ENCODE measurements at regions not wholly inside any gene's neighbourhood (a gene's known extent, or its start where the extent isn't known, plus 50 kb on each side); places are given as distances from the start of the nearest gene placed in this dataset.
"Not testable (repeated sequence)": the region's sequence is repeated elsewhere in the genome, so short reads cannot be mapped to it uniquely, and the experiment has no call there.

DNA sequence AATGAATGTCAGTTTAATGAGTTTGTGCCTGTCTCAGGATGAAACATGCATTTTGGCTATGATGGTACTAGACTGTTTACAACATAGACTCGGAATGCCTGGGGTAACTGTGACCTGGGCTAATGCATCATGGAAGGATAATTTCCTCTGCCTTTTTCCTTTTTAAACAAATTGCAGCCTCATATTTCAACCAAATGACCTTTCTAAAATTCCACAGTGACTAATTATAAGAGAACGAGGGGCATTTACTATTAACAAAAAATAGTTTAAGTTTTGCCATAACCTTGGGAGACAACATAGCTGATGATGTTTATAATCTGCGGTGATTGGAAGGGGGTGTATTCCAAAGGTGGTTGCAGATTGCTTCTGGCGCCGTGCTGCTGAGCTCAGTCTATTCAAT, 1140.5 kb downstream of the GALC start:
- DNase-seq, result no peak

DNA sequence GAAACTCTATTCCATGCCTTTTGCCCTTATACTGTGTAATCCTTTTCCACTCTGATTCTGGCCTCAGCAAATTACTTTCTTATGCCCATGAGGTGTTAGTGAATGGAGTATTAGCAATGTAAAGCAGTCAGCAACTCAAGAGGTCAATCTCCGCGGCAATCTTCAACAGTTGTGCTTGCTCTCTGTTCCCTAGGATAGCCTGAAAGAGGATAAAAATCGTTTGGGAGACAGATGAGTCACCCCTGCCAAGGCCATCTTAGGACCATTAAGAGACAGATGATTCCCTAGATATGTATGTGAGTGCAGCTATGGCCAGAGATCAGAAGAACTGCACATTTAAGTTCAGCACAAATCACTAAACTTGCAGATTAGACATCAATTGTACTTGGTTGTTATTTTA, 1145.8 kb downstream of the GALC start:
- no peak for DNase-seq

DNA sequence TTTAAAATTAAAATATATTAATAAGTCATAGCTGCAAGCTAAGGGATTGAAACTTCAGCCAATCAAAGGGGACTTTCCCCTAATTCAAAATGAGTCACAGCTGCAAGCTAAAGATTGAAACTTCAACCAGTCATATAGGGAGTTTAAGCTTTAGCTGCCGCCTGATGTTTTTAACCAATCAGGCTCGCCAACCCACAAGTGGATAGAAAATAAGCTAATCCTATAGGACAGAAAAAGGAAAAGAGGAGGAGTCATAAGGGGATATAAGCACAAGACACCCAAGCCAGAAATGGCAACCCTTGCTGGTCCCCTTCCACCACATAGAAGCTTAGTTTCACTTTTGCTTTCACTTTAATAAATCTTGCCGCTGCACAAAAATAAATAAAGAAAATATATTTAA, 1154.6 kb downstream of the GALC start:
- no peak for DNase-seq

DNA sequence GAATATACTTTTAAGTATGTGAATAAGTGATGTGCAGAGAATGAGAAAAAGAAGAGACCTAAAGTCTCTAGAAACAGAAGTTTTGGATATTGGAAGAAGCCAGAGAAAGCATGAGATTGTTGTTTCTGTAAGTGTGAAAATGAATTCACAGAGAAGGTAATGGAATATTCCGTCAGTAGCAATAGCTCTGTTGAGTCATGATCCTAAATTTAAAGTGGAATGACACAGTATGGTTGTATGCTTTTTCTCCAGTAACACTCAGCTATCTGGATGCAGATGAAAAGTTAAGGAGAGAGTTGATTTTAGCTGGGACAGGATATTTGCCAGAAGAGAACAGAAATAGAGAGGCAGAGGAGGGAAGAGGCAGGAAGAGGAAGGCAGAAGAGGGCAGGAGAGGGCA, 1166.3 kb downstream of the GALC start:
- DNase-seq, result no peak

DNA sequence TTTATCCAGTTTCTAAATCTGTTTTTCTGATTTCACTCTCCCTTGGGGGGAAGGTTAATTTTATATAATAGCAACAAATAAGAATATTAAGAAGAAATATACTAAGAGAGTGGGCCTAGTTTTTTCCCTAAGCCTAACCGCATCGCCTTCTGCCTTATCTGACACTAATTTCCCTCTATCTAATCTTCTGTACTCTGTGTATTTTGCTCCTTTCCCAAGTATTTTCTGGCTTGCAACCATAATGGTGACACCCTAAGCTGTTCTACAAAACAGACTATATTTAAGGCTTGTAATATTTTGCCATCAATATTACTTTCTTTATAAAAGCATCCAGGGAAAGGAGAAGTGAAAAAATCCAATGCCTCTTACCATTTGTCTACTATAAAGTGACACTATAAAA, 1168.8 kb downstream of the GALC start:
- no peak for DNase-seq

DNA sequence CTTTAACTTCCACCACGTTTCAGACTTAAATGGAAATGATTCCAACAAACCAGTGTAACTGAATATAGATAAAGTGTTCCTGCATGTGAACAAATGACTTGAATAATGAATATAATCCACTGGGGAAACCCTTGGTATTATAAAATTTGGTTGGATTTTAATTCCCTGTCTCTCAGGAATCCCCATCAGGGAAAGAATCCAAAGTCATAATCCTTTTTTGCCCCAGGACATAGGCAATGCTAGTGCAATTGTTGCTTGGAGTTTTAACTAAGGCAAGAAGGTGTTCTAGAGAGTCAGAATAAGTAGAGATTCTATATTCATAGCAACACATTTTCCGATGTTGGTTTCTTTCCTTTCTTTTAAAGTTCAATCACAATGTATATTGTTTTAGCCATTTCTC, 1169.4 kb downstream of the GALC start:
- no peak for DNase-seq

DNA sequence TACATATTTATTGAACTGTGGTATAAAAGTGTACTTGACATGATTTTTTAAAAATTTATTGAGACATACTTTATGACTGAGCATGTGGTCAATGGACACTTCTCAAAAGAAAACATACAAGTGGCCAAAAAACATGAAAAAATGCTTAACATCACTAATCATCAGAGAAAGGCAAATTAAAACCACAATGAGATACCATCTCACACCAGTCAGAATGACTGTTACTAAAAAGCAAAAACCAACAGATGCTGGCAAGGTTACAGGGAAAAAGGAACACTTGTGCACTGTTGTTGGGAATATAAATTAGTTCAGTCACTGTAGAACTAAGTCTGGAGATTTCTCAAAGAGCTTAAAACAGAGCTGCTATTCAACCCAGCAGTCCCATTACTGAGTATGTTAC, 1177.6 kb downstream of the GALC start:
- DNase-seq, result no peak

DNA sequence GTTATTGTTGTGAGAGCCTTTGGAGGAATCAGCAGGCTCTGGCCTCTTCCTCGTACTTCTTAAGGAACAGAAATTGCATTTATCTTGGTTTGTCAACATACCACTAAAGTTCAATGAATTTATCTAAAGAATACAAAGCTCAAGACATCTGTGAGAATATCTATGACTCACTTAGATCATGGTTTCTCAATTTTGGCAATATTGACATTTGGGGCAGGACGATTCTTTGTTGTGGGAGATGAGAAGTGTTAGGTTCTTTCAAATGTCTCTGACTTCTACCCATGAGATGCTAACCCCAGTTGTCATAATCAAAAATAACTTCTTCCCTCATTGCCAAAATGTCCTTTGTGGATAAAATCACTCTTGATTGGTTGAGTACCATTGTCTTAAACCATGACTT, 1190.3 kb downstream of the GALC start:
- no peak for DNase-seq

DNA sequence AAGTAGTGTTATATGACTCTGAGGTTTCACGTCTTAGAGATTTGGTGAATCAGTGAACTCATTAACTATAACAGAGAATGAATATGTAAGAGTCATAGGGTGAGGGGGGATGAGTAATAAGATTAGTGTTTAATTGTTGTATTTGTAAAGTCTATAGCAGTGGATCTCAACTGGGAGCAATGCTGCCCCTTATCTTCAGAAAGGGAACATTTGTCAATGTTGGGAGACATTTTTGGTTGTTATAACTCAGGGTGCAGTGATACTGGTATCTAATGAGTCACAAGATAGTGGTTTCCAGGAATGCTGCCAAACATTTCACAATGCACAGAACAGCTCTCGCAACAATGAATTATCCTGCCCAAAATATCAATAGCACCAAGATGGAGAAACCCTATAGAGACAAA, 1193.7 kb downstream of the GALC start:
- no peak for DNase-seq

DNA sequence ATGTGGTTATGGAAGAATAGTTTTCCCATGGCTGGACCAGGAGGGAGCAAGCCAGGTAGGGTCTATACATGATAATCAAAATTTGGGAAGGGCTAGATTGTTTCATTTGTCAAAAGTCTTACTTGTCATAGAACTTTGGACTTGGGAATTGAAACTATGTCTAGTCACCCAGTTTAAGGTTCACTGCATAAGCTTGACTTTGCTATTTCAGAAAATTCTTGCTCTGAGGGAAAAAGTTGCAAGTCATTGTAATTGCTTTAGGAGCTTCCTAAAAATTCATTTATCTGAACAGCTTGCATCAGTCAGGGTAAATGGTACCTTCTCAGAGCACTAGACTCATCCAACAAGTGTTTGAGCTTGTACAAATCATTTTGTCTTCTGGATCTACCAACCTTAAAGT, 1194.7 kb downstream of the GALC start:
- no peak for DNase-seq

DNA sequence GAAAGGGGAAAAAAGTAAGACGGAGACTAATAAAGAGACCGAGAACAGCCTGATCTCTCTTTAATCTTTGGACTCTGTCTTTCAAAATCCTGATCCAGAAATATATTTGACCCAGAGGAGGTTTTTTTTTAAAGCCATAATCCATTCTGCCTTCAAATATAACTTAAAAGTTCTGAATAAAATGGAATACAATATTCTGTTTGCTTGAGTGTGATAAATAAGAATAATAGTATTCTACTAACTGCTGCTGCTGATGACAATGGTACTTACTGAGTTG, 1196.0 kb downstream of the GALC start:
- no peak for DNase-seq

DNA sequence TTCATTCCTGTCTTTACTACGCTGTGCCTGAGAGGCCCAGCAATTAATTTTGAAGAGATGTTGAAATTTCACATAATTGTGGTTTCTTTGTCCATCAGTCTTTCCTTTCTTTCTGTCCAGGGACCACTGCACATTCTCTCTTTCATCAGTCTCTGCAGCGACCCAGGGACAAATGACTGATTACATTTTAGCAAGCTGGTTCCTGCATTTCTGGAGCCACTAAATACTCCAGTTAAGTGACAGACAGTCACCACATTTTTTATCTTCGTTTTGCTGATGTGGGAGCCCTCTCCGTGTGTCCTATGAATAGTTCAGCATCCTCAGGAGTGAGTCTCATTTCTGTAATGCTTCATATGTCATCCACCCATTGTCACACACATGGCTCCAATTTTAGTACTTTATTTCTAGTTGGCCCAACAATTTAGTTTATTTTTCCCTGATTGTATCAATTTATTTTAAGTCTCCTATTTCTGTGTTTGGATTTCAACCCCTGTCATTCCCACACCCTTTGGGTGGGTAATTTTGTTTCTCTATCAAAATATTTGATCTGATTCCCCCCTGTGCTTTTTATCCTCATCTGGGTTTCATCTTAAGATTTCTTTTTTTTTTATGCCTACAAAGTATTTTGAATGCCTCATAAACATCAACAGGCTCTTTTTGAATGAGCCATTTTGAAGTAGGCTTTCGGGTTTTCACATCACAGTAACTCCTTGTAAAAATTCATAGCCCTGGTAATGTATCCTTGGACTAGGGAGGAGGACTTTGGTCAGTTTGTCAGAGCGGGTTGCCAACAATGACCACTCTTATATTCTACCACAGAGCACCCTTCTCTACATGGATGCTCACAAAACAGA, 1196.5 kb downstream of the GALC start:
- no peak for DNase-seq

DNA sequence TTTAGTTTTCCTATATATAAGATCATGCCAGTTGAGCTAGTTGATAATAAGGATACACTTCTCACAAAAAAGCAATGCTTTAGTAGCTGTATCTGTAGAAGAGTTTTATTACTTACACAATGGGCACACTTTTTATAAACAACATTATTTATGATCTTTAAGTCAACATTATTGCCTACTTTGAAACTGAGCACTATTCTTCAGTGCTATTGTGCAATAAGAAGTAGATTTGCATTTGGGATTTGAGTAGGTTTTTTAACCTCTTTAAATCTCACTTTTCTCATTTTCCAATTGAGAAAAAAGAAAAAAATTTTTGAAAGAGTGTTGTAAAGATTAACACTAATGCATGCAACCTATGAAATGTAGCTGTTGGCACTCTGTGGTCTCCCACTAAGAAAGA, 1198.3 kb downstream of the GALC start:
- DNase-seq, result no peak

DNA sequence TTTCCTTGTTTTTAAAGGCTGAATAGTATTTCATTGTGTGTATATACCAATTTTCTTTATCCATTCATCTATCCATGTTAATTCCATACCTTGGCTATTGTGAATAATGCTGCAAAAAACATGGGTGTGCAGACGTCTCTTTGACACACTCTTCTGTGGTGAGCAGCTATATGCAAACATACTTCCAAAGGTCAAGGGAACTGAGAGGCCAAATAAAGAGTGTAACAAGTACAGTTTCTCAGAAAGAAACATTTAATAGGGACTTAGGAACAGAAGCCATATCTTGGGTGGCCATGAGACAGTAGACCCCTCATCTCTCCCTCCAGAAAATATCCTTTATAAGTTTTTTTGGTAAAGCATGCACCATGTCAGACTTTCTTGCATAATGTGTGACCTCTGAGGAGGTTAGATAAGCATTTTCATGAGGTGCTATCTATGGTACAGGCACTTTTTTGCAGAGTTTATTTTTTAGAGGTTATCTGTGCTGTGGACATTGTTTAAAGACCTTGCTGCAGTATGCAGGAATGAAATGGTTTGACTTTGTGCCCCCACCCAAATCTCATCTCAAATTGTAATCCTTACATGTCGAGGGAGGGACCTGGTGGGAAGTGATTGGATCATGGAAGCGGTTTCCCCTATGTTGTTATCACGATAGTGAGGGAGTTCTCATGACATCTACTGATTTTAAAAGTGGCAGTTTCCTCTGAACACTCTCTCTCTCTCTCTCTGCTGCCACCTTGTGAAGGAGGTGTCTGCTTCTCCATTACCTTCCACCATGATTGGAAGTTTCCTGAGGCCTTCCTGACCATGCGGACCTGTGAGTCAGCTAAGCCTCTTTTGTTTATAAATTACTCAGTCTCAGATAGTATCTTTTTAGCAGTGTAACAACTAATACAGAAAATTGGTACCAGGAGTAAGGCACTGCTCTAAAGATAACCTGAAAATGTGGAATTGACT, 1202.3 kb downstream of the GALC start:
- no peak for DNase-seq

DNA sequence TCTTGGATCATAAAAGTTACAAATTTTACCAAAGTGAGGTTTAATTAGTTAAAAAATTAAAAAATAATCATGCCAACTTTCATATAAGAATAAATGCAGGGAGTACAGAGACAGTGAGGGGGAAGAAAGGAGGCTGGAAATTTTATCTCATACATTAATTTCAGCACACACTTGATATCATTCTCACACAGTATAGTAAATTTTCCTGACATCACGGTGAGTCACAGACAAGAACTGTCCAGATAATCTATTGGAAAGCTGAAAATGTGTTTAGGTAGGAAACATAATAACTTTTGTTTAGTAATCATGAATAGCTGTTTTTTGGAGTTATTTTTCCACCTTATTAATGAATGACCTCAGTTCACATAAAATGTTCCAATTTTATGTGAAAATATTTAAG, 1204.8 kb downstream of the GALC start:
- no peak for DNase-seq

DNA sequence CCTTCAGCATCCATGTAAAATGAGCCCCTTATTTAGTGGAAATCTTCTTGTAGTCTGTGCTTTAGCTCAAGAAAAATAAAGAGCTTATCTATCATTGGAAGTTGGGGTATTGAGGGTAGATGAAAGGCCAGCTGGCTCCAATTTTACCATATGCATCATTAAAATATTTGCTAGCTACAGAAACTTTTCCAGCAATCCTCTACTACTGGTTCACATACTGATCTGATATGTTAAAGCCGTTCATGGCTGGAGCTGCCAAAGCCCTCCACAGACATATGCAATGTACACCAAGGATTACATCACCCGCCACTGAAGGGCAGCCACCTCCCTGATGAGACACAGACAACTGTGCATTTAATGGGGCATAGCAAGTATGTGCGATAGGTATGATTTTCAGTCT, 1205.3 kb downstream of the GALC start:
- peak; percentile 90 for DNase-seq

DNA sequence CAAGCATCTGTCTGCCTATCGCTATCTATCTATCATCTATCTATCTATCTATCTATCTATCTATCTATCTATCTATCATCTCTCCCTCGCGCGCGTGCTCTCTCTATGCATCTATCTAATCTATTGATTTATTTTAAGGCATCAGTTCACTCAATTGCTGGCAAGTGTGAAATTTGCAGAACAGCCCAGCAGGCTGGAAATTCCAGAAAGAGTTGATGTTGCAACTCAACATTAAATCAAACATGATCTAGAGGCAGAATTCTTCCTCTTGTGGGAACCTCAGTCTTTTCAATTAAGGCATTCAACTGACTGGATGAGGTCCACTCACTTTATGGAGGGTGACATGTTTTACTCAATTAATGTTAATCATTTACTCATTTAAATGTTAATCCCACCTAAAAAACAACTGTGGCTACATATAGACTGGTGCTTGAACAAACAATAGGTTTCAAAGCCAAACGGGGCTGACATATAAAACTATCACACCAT, 1210.8 kb downstream of the GALC start:
- DNase-seq, result no peak

DNA sequence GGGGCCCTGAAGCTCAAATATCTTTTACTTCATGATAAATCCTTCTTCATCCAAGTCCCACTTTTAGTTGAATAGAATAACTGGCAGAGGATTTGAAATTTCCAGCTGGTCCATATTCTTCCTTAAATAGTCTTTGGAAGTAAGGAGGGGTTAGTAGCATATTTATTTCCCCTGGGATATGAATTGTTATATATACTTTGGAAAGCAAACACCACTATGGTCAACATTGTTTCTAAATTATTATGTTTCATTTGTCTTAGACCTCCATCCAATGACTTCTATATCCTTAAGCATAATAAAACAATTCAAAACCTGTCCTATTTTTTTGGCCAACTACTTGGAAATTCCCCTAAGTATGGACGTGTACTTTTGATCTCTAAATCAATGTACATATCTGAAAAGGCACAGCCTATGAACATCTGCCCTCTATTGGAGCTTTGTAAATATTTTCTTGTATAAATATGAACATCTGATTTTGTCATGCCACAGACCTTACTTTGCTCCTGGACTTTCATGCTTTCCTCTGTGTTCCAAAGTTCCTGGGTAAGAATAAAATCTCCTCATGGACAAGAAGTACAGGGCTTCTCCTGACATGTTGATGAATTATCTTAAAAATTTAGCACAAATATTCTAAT, 1212.0 kb downstream of the GALC start:
- no peak for DNase-seq

DNA sequence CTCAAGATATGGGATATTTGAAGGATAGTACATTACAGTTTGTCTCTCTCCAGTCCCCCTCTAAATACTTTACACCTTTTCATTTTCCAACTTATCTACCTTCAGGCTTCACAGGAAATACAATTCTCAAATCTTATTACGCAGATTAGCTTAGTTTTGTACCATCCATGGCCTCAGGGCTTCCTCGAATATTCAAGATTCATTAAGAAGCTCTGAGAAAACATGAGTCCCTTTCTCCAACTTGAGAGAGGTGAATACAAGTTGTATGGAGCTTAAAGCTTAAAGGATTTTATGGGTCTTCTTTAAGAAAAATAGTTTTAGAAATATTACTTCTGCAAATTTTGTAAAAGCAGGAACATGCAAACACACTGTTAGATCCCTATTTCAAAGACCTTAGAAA, 1212.5 kb downstream of the GALC start:
- DNase-seq, result no peak

DNA sequence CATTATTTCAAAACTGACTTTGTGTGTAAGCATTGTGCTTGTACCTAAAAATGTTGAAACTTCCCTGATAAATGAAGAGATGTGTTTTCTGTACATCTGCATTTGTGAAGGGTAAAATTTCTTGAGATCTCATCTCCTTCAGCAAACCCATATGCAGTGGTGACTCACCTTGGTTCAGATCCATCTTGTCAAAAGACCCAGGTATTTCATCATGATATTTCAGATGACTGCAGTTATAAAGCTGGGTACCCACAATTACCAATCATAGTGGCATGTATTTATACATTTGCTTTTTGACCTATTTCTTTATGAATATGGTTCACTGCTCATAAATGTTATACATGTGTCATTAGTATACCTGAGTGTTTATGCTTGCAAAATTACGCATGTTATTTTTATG, 1213.6 kb downstream of the GALC start:
- no peak for DNase-seq

DNA sequence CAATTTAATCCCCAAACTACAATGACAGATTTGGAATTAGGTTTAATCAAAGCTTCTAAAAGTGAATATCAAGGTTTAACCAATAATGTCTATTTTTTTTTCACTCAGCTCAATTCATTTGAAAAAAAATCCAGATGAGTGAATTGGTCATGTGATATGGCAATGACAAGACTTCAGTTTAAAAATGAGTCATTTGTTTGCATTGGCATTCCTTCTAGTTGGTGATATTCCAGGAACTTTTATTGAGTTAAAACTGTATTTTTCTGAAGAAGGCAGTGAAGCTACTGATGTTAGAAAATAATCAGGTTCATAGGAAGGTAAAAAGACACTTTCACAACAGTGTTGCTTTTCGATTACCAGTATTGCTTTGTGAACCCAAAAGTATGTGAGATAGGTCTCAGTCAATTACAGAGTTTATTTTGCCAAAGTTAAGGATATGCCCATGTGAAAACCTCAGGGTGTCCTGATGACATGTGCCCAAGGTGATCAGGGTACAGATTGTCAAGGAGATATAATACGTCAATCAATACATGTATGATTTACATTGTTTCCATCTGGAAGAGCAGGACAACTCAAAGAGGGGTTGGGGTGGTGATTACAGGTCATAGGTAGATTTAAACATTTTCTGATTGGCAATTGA, 1214.9 kb downstream of the GALC start:
- DNase-seq, result no peak

DNA sequence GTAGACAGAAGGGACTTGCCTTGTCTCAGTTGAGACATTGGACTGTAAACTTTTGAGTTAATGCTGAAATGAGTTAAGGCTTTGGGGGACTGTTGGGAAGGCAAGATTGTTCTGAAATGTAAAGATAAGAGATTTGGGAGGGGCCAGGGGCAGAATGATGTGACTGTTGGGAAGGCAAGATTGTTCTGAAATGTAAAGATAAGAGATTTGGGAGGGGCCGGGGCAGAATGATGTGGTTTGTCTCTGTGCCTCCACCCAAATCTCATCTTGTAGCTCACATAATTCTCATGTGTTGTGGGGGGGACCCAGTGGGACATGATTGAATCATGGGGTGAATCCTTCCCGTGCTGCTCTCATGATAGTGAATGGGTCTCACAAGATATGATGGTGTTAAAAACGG, 1217.1 kb downstream of the GALC start:
- not testable (repeated sequence) for DNase-seq

DNA sequence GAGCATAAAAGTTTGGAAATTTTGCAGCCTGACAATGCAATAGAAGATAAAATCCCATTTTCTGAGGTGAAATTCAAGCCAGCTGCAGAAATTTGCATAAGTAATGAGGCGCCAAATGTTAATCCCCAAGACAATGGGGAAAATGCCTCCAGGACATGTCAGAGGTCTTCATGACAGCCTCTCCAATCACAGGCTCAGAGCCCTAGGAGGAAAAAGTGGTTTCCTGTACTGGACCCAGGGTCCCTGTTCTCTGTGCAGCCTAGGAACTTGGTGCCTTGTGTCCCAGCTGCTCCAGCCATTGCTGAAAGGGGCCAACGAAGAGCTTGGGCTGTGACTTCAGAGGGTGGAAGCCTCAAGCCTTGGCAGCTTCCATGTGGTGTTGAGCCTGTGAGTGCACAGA, 1218.1 kb downstream of the GALC start:
- no peak for DNase-seq

All from NCI-H524 treated with DMSO at 0.1 percent for 48 hours (cell line).